Smooth muscle cell (in vitro differentiated cells): ENCODE measurements at regions not wholly inside any gene's neighbourhood (a gene's known extent, or its start where the extent isn't known, plus 50 kb on each side); places are given as distances from the start of the nearest gene placed in this dataset.

Experiments
- DNase-seq: peaks from one replicate; lab custom pipeline; 2025; ENCODE audit not compliant: unreplicated experiment; lab: John Stamatoyannopoulos, UW
- H2AFZ ChIP-seq: fragments of 200-600 bp; sonication (generic); 2 replicates; pipeline ENCODE4 v1.6.0; 2016; ENCODE audit warnings: antibody characterized with exemption, low read depth, mild to moderate bottlenecking
- H3F3A ChIP-seq: fragments of 200-600 bp; sonication (generic); 2 replicates; pipeline ENCODE4 v1.6.0; 2017; ENCODE audit warnings: antibody characterized with exemption, low read depth
- H3K27ac ChIP-seq: fragments of 200-600 bp; sonication (generic); 2 replicates; pipeline ENCODE4 v1.5.1; 2016; ENCODE audit warnings: low read depth, mild to moderate bottlenecking
- H3K27me3 ChIP-seq: fragments of 200-600 bp; sonication (generic); 2 replicates; pipeline ENCODE4 v1.6.1; 2016; ENCODE audit warnings: low read depth, mild to moderate bottlenecking
- H3K36me3 ChIP-seq: fragments of 200-600 bp; sonication (generic); 2 replicates; pipeline ENCODE4 v1.5.1; 2016; ENCODE audit warnings: low read depth
- H3K4me1 ChIP-seq: fragments of 200-600 bp; sonication (generic); 2 replicates; pipeline ENCODE4 v1.5.1; 2016; ENCODE audit warnings: low read depth
- H3K4me2 ChIP-seq: fragments of 200-600 bp; sonication (generic); 2 replicates; pipeline ENCODE4 v1.6.0; 2016; ENCODE audit warnings: mild to moderate bottlenecking
- H3K4me3 ChIP-seq: fragments of 200-600 bp; sonication (generic); 2 replicates; pipeline ENCODE4 v1.5.1; 2016; ENCODE audit warnings: mild to moderate bottlenecking
- H3K79me2 ChIP-seq: fragments of 200-600 bp; sonication (generic); 2 replicates; pipeline ENCODE4 v1.6.0; 2016; ENCODE audit warnings: low read depth, mild to moderate bottlenecking
- H3K9ac ChIP-seq: fragments of 200-600 bp; sonication (generic); 2 replicates; pipeline ENCODE4 v1.6.0; 2016; ENCODE audit warnings: low read depth
- H3K9me3 ChIP-seq: fragments of 200-600 bp; sonication (generic); replicated peaks from 2 replicates; pipeline ENCODE4 v1.5.1; 2016; ENCODE audit warnings: low read depth
- H4K20me1 ChIP-seq: fragments of 200-600 bp; sonication (generic); 2 replicates; pipeline ENCODE4 v1.6.0; 2016; ENCODE audit warnings: low read depth
- WGBS: methylation state at CpG from one replicate; pipeline ENCODE4 v1.1.7; 2016; ENCODE audit warnings: low lambda C conversion rate; 5-methylcytosine and 5-hydroxymethylcytosine counted together
- TF ChIP-seq, protein P1 (sequence below): fragments of 200-600 bp; sonication (generic); IDR thresholded peaks from 2 replicates; pipeline ENCODE4 v1.5.1; 2017; ENCODE audit warnings: borderline replicate concordance, mild to moderate bottlenecking, antibody characterized with exemption; ENCODE audit not compliant: insufficient read depth, poor library complexity, severe bottlenecking

DNA sequence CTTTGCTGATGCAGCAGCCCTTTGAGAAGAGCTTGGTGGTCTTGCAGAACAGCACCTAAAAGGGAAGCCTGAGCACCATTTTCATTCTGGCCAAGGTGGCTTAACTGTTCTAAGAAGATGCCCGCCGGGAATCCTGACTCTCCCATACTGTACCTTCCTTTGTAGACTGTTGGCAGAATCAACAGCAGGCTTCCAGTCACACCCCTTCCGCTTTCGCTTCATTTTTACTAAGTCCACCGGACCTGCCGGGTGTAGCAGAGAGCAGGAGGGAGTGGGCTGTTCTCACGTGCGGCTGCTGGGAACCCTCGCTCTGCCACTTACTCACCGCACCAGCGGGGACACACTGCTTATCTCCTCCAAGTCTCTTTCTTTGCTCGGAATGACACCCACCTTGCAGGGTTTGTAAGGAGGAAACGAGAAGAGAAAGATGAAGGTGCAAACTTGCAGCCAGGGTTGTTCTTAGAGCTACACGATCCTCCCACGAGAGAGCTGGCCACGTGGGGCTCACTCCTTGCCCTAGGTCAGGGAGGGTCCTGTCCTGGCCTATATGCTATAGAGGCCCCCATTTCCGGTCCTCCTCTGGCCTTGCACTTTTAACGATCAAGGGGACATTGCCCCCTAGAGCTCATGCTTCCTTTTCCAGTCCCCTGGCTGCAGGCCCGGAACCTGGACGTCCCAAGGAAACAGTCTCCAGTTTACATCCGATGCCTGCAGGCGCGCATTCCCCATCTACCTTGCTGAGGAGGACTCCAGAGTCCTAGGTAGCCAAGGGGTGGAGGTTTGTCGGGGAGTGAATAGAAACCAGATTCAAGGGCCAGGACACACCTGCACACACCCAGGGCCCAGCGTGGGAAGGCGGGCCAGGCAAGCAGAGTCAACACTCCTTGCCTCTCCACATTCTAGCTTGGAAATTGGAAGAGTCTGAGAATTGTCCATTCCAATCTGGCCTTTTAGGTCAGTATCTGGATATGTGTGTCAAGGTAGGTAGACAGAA, 453.6 kb downstream of the IRS2 start:
- no peak overlapping the region for H3K4me2 ChIP-seq
- TF ChIP-seq, protein P1, sequence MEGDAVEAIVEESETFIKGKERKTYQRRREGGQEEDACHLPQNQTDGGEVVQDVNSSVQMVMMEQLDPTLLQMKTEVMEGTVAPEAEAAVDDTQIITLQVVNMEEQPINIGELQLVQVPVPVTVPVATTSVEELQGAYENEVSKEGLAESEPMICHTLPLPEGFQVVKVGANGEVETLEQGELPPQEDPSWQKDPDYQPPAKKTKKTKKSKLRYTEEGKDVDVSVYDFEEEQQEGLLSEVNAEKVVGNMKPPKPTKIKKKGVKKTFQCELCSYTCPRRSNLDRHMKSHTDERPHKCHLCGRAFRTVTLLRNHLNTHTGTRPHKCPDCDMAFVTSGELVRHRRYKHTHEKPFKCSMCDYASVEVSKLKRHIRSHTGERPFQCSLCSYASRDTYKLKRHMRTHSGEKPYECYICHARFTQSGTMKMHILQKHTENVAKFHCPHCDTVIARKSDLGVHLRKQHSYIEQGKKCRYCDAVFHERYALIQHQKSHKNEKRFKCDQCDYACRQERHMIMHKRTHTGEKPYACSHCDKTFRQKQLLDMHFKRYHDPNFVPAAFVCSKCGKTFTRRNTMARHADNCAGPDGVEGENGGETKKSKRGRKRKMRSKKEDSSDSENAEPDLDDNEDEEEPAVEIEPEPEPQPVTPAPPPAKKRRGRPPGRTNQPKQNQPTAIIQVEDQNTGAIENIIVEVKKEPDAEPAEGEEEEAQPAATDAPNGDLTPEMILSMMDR, result no peak
- WGBS, result 91% methylated on average over 26 of the region's 26 CpGs

GRCh38 chr13:109331898-109332297, 454.5 kb downstream of the IRS2 start:
- Histone ChIP-seq H3K79me2 (no peaks in the 10 kb centered on the region), H3K4me1 (peaks cover 5% of the 10 kb centered on the region), H3K27me3 (no peaks in the 10 kb centered on the region), H3K27ac (no peak overlapping the region), H3K4me3 (no peak overlapping the region), H3K36me3 (no peaks in the 10 kb centered on the region), H3K9ac (no peak overlapping the region), H2AFZ (no peak overlapping the region), H4K20me1 (no peaks in the 10 kb centered on the region), H3F3A (no peaks in the 10 kb centered on the region), H3K9me3 (no peaks in the 10 kb centered on the region), H3K4me2 (peak overlapping the region; percentile 11)
- TF ChIP-seq, protein P1, result no peak
- 26% methylated on average over 11 of the region's 11 CpGs for WGBS
- DNase-seq, result no peak

More for the DNA sequence above, 453.6 kb downstream of the IRS2 start:
- no peaks in the 10 kb centered on the region for H4K20me1 ChIP-seq
- H3K4me1 ChIP-seq, result peaks cover 7% of the 10 kb centered on the region
- H3K27me3 ChIP-seq, result no peaks in the 10 kb centered on the region
- no peak for DNase-seq
- no peak overlapping the region for H3K4me3 ChIP-seq
- H3F3A ChIP-seq, result no peaks in the 10 kb centered on the region
- H3K9me3 ChIP-seq, result no peaks in the 10 kb centered on the region
- no peaks in the 10 kb centered on the region for H3K79me2 ChIP-seq
- H2AFZ ChIP-seq, result no peak overlapping the region
- H3K9ac ChIP-seq, result no peak overlapping the region
- H3K27ac ChIP-seq, result no peak overlapping the region
- no peaks in the 10 kb centered on the region for H3K36me3 ChIP-seq

- H4K20me1 ChIP-seq, result no peaks in the 10 kb centered on the region
- 100% methylated on average over 2 of the region's 2 CpGs for WGBS
- H3K9me3 ChIP-seq, result no peaks in the 10 kb centered on the region
- H3F3A ChIP-seq, result no peaks in the 10 kb centered on the region
- H3K9ac ChIP-seq, result no peak overlapping the region
- no peaks in the 10 kb centered on the region for H3K36me3 ChIP-seq
- H3K79me2 ChIP-seq, result no peaks in the 10 kb centered on the region
- no peak overlapping the region for H2AFZ ChIP-seq
- no peak overlapping the region for H3K4me2 ChIP-seq
- H3K4me1 ChIP-seq, result no peaks in the 10 kb centered on the region
- H3K27me3 ChIP-seq, result no peaks in the 10 kb centered on the region
- TF ChIP-seq, protein P1, result no peak
- H3K27ac ChIP-seq, result no peak overlapping the region
- DNase-seq, result no peak
- no peak overlapping the region for H3K4me3 ChIP-seq
Observed at GRCh38 chr13:109331011-109331433, 455.4 kb downstream of the IRS2 start.
